CD4-positive, alpha-beta T cell (primary cell): ENCODE measurements at regions not wholly inside any gene's neighbourhood (a gene's known extent, or its start where the extent isn't known, plus 50 kb on each side); places are given as distances from the start of the nearest gene placed in this dataset.
"Not testable (repeated sequence)": the region's sequence is repeated elsewhere in the genome, so short reads cannot be mapped to it uniquely, and the experiment has no call there.

Experiments used
- ATAC-seq: fragments of 200-7000 bp; cut with Tn5 transposase; one replicate; pipeline ENCODE4 v1.10.0; 2022; ENCODE audit warnings: mild to moderate bottlenecking; ENCODE audit not compliant: poor library complexity
- CTCF ChIA-PET: fragments of 350-600 bp; sonication (Branson Sonifier 250); formaldehyde crosslinking; loops from one replicate; lab custom pipeline; 2021; ENCODE audit warnings: antibody characterized with exemption, inconsistent platforms; lab: Charles Lee
- POLR2A ChIA-PET: fragments of 350-600 bp; sonication (Branson Sonifier 250); formaldehyde crosslinking; loops from one replicate; lab custom pipeline; 2021; ENCODE audit warnings: antibody characterized with exemption, inconsistent platforms; lab: Charles Lee
- DNase-seq, 14 experiments: peaks; one replicate each; pipeline ENCODE4 v3.0.0-alpha.2; 2013 to 2020; ENCODE audit warnings: mixed read lengths in 2 of 14
- H3K27ac ChIP-seq, 2 donors: one replicate each; pipeline versions ENCODE4 v1.5.1 to v1.7.0; 2013; ENCODE audit warnings: low read length in 2 of 2, low read depth in 1 of 2, mild to moderate bottlenecking in 1 of 2
- H3K27me3 ChIP-seq, 2 experiments: 1 replicate in 1 of 2; 2 replicates in 1 of 2; pipeline versions ENCODE4 v1.6.1 to v1.7.0; 2013; ENCODE audit warnings: low read length in 2 of 2, control low read depth in 1 of 2, mild to moderate bottlenecking in 1 of 2, moderate library complexity in 1 of 2; ENCODE audit not compliant: insufficient read depth in 2 of 2, control insufficient read depth in 1 of 2
- H3K36me3 ChIP-seq: one replicate; pipeline ENCODE4 v1.6.1; 2013; ENCODE audit warnings: low read length, control low read depth; ENCODE audit not compliant: insufficient read depth
- H3K4me1 ChIP-seq: one replicate; pipeline ENCODE4 v1.6.1; 2013; ENCODE audit warnings: low read length, control low read depth; ENCODE audit not compliant: insufficient read depth
- H3K4me3 ChIP-seq: one replicate; pipeline ENCODE4 v1.5.1; 2013; ENCODE audit warnings: mild to moderate bottlenecking, low read length, moderate library complexity
- H3K9me3 ChIP-seq, 2 experiments: 1 replicate in 1 of 2; 2 replicates in 1 of 2; pipeline versions ENCODE4 v1.6.1 to v1.7.0; 2013; ENCODE audit warnings: low read length in 2 of 2, mild to moderate bottlenecking in 2 of 2, control low read depth in 1 of 2, moderate library complexity in 1 of 2; ENCODE audit not compliant: control insufficient read depth in 1 of 2, insufficient read depth in 1 of 2
- H3K27ac Mint-ChIP-seq: one replicate; pipeline ENCODE4 v1.8.0; 2020; ENCODE audit warnings: mixed read lengths
- H3K27me3 Mint-ChIP-seq: one replicate; pipeline ENCODE4 v1.8.0; 2021; ENCODE audit warnings: mixed read lengths
- H3K36me3 Mint-ChIP-seq: one replicate; pipeline ENCODE4 v1.8.0; 2021; ENCODE audit warnings: low read depth, mixed read lengths
- H3K4me1 Mint-ChIP-seq: one replicate; pipeline ENCODE4 v1.8.0; 2021; ENCODE audit warnings: low read depth, mixed read lengths
- H3K4me3 Mint-ChIP-seq: one replicate; pipeline ENCODE4 v1.8.0; 2020; ENCODE audit warnings: mild to moderate bottlenecking, mixed read lengths
- H3K9me3 Mint-ChIP-seq: one replicate; pipeline ENCODE4 v1.8.0; 2020; ENCODE audit warnings: mixed read lengths
- CTCF ChIP-seq: fragments of 200-600 bp; IDR thresholded peaks from one replicate; pipeline ENCODE4 v1.8.0; 2022; ENCODE audit warnings: antibody characterized with exemption, mild to moderate bottlenecking
- intact Hi-C, 2 experiments: fragments of 100-400 bp; cut with DNase I in 1 of 2; cut with micrococcal nuclease in 1 of 2; formaldehyde crosslinking; loops; one replicate each; pipeline versions ENCODE4 v1.15.1 to v1.9.0; 2023 to 2025; cut with DNase I, micrococcal nuclease

DNA sequence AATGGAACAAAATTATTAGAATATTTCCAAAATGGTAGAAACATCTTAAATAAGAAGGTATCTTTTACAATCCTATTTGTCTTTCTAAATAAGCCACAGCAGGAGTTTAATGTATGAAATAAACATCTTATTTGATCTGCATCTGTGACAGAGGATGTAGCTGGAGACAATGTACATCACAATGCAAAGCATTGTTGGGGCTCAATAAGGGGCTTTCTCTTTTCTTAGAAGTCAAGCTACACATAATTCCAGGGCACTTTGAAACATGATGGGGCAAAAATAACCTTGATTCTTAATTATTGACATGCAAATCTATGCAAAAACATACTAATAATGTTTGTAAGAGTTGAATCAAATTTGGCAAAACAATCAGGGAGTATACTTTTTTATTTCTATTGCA, 255.1 kb downstream of the DSC3 start:
- no peak for TF ChIP-seq CTCF
- ATAC-seq (no peak), DNase-seq (no peak)
- Mint-ChIP-seq H3K36me3 (no peaks in the 10 kb centered on the region), H3K27ac (no peak overlapping the region), H3K4me1 (no peaks in the 10 kb centered on the region), H3K9me3 (peaks cover 14% of the 10 kb centered on the region), H3K4me3 (no peak overlapping the region), H3K27me3 (no peaks in the 10 kb centered on the region)
- no peaks in the 10 kb centered on the region for H3K4me1 ChIP-seq
- POLR2A ChIA-PET: no interaction called here
- H3K27ac ChIP-seq: no peak overlapping the region
- intact Hi-C loops: no loop called here
- CTCF ChIA-PET: no interaction called here
- H3K36me3 ChIP-seq: no peaks in the 10 kb centered on the region
- no peak overlapping the region for H3K4me3 ChIP-seq
- no peaks in the 10 kb centered on the region for H3K27me3 ChIP-seq
- peaks cover 0 to 16% of the 10 kb centered on the region in 2 experiments for H3K9me3 ChIP-seq

DNA sequence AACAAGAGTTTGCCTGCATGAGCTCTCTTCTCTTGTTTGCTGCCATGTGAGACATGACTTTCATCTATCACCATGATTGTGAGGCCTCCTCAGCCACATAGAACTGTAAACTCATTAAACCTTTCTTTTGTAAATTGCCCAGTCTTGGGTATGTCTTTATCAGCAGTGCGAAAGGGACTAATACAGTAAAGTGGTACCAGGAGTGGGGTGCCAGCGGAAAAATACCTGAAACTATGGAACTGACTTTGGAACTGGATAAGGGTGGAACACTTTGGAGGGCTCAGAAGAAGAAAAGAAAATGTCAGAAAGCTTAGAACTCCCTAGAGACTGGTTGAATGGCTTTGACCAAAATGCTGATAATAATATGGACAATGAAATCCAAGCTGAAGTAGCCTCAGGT, 260.9 kb downstream of the DSC3 start:
- no peaks in the 10 kb centered on the region for H3K4me1 Mint-ChIP-seq
- H3K36me3 Mint-ChIP-seq: no peaks in the 10 kb centered on the region
- no peaks in the 10 kb centered on the region for H3K36me3 ChIP-seq
- H3K27ac Mint-ChIP-seq: no peak overlapping the region
- intact Hi-C loops: no loop called here
- ChIA-PET CTCF (no interaction called here), POLR2A (no interaction called here)
- H3K27me3 ChIP-seq: no peaks in the 10 kb centered on the region
- no peak for ATAC-seq
- H3K27ac ChIP-seq: no peak overlapping the region
- TF ChIP-seq CTCF: no peak
- no peak overlapping the region for H3K4me3 Mint-ChIP-seq
- H3K9me3 ChIP-seq: peaks cover 4 to 8% of the 10 kb centered on the region in 2 experiments
- peaks cover 16% of the 10 kb centered on the region for H3K9me3 Mint-ChIP-seq
- H3K4me1 ChIP-seq: no peaks in the 10 kb centered on the region
- H3K27me3 Mint-ChIP-seq: no peaks in the 10 kb centered on the region
- no peak overlapping the region for H3K4me3 ChIP-seq
- no peak for DNase-seq

DNA sequence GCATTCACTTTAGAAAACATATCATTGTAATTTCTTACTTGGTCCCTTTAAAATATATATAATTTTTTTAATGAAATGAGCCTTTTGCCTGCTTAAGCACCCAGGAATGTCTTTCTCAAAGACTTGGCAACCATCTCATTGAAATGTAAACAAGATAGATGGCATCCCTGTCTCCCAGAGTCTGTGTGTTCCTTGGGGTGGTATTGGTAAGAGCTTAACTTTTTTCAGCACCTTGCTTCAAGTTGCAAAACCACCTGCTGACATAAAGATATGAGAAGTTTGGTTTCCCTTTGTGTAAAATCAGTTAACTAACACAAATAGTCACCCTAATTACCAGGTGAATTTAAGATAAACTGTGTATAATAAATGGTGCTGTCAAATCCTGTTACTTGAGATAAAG, 266.9 kb downstream of the DSC3 start:
- Histone ChIP-seq H3K36me3 (no peaks in the 10 kb centered on the region), H3K27me3 (no peaks in the 10 kb centered on the region), H3K4me1 (no peaks in the 10 kb centered on the region), H3K9me3 (peaks cover 0 to 4% of the 10 kb centered on the region in 2 experiments), H3K27ac (no peak overlapping the region), H3K4me3 (no peak overlapping the region)
- POLR2A ChIA-PET: no interaction called here
- intact Hi-C loops: no loop called here
- Mint-ChIP-seq H3K27me3 (no peaks in the 10 kb centered on the region), H3K27ac (no peak overlapping the region), H3K36me3 (no peaks in the 10 kb centered on the region), H3K9me3 (peaks cover 8% of the 10 kb centered on the region), H3K4me3 (no peak overlapping the region), H3K4me1 (no peaks in the 10 kb centered on the region)
- TF ChIP-seq CTCF: no peak
- DNase-seq (no peak), ATAC-seq (no peak)
- CTCF ChIA-PET: no interaction called here

DNA sequence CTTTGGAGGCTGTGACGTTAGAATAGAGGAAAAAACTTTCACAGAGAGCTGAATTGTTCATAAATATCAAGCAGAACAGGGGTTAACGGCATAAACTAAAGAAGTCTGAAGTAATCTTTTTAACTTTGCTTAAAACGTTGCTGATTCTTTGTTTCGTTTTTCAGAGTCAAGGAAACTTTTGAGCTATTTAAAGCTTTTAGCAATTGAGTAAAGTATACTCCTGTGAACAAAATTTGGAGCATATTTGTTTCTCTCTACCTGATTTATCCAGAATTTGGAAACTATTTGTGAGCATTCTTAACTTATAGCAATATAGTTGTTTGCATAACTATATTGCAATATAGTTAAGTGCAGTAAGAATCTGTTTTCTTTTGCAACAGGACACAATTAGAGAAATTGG, 270.4 kb downstream of the DSC3 start:
- H3K9me3 Mint-ChIP-seq, ATAC-seq, H3K36me3 ChIP-seq, H3K27ac ChIP-seq, H3K36me3 Mint-ChIP-seq, H3K4me1 Mint-ChIP-seq, intact Hi-C loops, H3K4me3 Mint-ChIP-seq, DNase-seq, H3K27me3 ChIP-seq, H3K4me3 ChIP-seq, POLR2A ChIA-PET, H3K4me1 ChIP-seq, H3K27ac Mint-ChIP-seq, H3K27me3 Mint-ChIP-seq, CTCF ChIA-PET, H3K9me3 ChIP-seq: not testable (repeated sequence)
